Tibial nerve (tissue), 4 donors: ENCODE measurements at regions not wholly inside any gene's neighbourhood (a gene's known extent, or its start where the extent isn't known, plus 50 kb on each side); places are given as distances from the start of the nearest gene placed in this dataset.

ENCODE experiments used
- DNase-seq, 2 donors: peaks; one replicate each; pipeline ENCODE4 v3.0.0-alpha.2; 2019; ENCODE audit warnings: low spot score in 2 of 2
- H3K27ac ChIP-seq, 4 donors: fragments of 200-600 bp; sonication (generic) in 3 of 4; one replicate each; pipeline ENCODE4 v1.5.1; 2017 to 2019; ENCODE audit warnings: mild to moderate bottlenecking in 1 of 4
- H3K27me3 ChIP-seq, 2 donors: fragments of 200-600 bp; sonication (generic) in 1 of 2; one replicate each; pipeline versions ENCODE4 v1.5.1 to v1.6.0; 2017 to 2019
- H3K36me3 ChIP-seq, 3 donors: fragments of 200-600 bp; sonication (generic); one replicate each; pipeline ENCODE4 v1.5.1; 2018 to 2019
- H3K4me1 ChIP-seq, 4 donors: fragments of 200-600 bp; sonication (generic) in 3 of 4; one replicate each; pipeline ENCODE4 v1.5.1; 2017 to 2019
- H3K4me3 ChIP-seq, 4 donors: fragments of 200-600 bp; sonication (generic) in 3 of 4; one replicate each; pipeline ENCODE4 v1.5.1; 2017 to 2019; ENCODE audit warnings: mild to moderate bottlenecking in 1 of 4, moderate library complexity in 1 of 4
- H3K9me3 ChIP-seq, 4 donors: fragments of 200-600 bp; sonication (generic) in 3 of 4; one replicate each; pipeline ENCODE4 v1.5.1; 2017 to 2019
- CTCF ChIP-seq, 5 experiments: fragments of 200-600 bp in 3 of 5; fragments of 450-650 bp in 2 of 5; sonication (generic) in 3 of 5; IDR thresholded peaks; one replicate each; pipeline ENCODE4 v1.5.1; 2016 to 2019; ENCODE audit warnings: antibody characterized with exemption in 5 of 5, mild to moderate bottlenecking in 3 of 5, moderate library complexity in 2 of 5
- EP300 ChIP-seq, 2 donors: sonication (generic); formaldehyde crosslinking; IDR thresholded peaks; one replicate each; pipeline ENCODE4 v1.6.1; 2017; ENCODE audit warnings: antibody characterized with exemption in 2 of 2, mild to moderate bottlenecking in 1 of 2
- POLR2A ChIP-seq, 2 donors: fragments of 450-650 bp; IDR thresholded peaks; one replicate each; pipeline ENCODE4 v1.6.1; 2017; ENCODE audit warnings: antibody characterized with exemption in 2 of 2, mild to moderate bottlenecking in 2 of 2, moderate library complexity in 2 of 2
- WGBS, 2 donors: methylation state at CpG; one replicate each; pipeline ENCODE4 v1.1.5; 2018; 5-methylcytosine and 5-hydroxymethylcytosine counted together

- H3K9me3 ChIP-seq = no peaks in the 10 kb centered on the region
- no peaks in the 10 kb centered on the region for H3K36me3 ChIP-seq
- H3K27me3 ChIP-seq = no peaks in the 10 kb centered on the region
- no peak for DNase-seq
- 32 to 47% methylated on average over 2 of the region's 2 CpGs for WGBS, 2 donors
- no peak for TF ChIP-seq CTCF (IDR thresholded peaks at IDR 0.05)
- no peak for TF ChIP-seq POLR2A (IDR thresholded peaks at IDR 0.05)
- TF ChIP-seq EP300 (IDR thresholded peaks at IDR 0.05) = no peak
- H3K4me3 ChIP-seq = no peak overlapping the region
- H3K4me1 ChIP-seq = no peaks in the 10 kb centered on the region
- no peak overlapping the region for H3K27ac ChIP-seq
Observed at GRCh38 chr2:107303964-107304363, 418.0 kb upstream of the ST6GAL2 start.

- TF ChIP-seq EP300 (IDR thresholded peaks at IDR 0.05) (no peak), CTCF (IDR thresholded peaks at IDR 0.05) (no peak), POLR2A (IDR thresholded peaks at IDR 0.05) (no peak)
- DNase-seq = no peak
- Histone ChIP-seq H3K9me3 (no peaks in the 10 kb centered on the region), H3K36me3 (no peaks in the 10 kb centered on the region), H3K4me1 (no peaks in the 10 kb centered on the region), H3K27ac (no peak overlapping the region), H3K27me3 (no peaks in the 10 kb centered on the region), H3K4me3 (no peak overlapping the region)
- WGBS, 2 donors = 44 to 46% methylated on average over 4 of the region's 4 CpGs
Observed at GRCh38 chr2:107305966-107306365, 420.0 kb upstream of the ST6GAL2 start.

GRCh38 chr2:107306881-107307280 is 420.9 kb upstream of the ST6GAL2 start:
- Histone ChIP-seq H3K27ac (no peak overlapping the region), H3K36me3 (no peaks in the 10 kb centered on the region), H3K27me3 (no peaks in the 10 kb centered on the region), H3K4me1 (no peaks in the 10 kb centered on the region), H3K9me3 (no peaks in the 10 kb centered on the region), H3K4me3 (no peak overlapping the region)
- no peak for DNase-seq
- 59 to 68% methylated on average over 2 of the region's 2 CpGs for WGBS, 2 donors
- TF ChIP-seq EP300 (IDR thresholded peaks at IDR 0.05) (no peak), POLR2A (IDR thresholded peaks at IDR 0.05) (no peak), CTCF (IDR thresholded peaks at IDR 0.05) (no peak)

GRCh38 chr2:107308835-107309234 is 422.9 kb upstream of the ST6GAL2 start:
- 86 to 89% methylated on average over 1 of the region's 1 CpG for WGBS, 2 donors
- H3K27ac ChIP-seq = no peak overlapping the region
- DNase-seq = no peak

GRCh38 chr2:107312240-107312639 is 426.3 kb upstream of the ST6GAL2 start:
- H3K4me3 ChIP-seq = no peak overlapping the region
- TF ChIP-seq EP300 (IDR thresholded peaks at IDR 0.05) = no peak
- no peak for TF ChIP-seq CTCF (IDR thresholded peaks at IDR 0.05)
- no peak for TF ChIP-seq POLR2A (IDR thresholded peaks at IDR 0.05)
- H3K27me3 ChIP-seq = no peaks in the 10 kb centered on the region
- no peak for DNase-seq
- H3K9me3 ChIP-seq = no peaks in the 10 kb centered on the region
- H3K36me3 ChIP-seq = no peaks in the 10 kb centered on the region
- no peaks in the 10 kb centered on the region for H3K4me1 ChIP-seq
- H3K27ac ChIP-seq = no peak overlapping the region
- 91 to 93% methylated on average over 4 of the region's 4 CpGs for WGBS, 2 donors

More at GRCh38 chr2:107308835-107309234, 422.9 kb upstream of the ST6GAL2 start:
- no peaks in the 10 kb centered on the region for H3K36me3 ChIP-seq
- no peak for TF ChIP-seq EP300 (IDR thresholded peaks at IDR 0.05)
- TF ChIP-seq CTCF (IDR thresholded peaks at IDR 0.05) = no peak
- no peak for TF ChIP-seq POLR2A (IDR thresholded peaks at IDR 0.05)
- no peak overlapping the region for H3K4me3 ChIP-seq
- H3K9me3 ChIP-seq = no peaks in the 10 kb centered on the region
- H3K27me3 ChIP-seq = no peaks in the 10 kb centered on the region
- H3K4me1 ChIP-seq = no peaks in the 10 kb centered on the region
